ENCODE measurements at regions not wholly inside any gene's neighbourhood (a gene's known extent, or its start where the extent isn't known, plus 50 kb on each side); places are given as distances from the start of the nearest gene placed in this dataset.

DNA sequence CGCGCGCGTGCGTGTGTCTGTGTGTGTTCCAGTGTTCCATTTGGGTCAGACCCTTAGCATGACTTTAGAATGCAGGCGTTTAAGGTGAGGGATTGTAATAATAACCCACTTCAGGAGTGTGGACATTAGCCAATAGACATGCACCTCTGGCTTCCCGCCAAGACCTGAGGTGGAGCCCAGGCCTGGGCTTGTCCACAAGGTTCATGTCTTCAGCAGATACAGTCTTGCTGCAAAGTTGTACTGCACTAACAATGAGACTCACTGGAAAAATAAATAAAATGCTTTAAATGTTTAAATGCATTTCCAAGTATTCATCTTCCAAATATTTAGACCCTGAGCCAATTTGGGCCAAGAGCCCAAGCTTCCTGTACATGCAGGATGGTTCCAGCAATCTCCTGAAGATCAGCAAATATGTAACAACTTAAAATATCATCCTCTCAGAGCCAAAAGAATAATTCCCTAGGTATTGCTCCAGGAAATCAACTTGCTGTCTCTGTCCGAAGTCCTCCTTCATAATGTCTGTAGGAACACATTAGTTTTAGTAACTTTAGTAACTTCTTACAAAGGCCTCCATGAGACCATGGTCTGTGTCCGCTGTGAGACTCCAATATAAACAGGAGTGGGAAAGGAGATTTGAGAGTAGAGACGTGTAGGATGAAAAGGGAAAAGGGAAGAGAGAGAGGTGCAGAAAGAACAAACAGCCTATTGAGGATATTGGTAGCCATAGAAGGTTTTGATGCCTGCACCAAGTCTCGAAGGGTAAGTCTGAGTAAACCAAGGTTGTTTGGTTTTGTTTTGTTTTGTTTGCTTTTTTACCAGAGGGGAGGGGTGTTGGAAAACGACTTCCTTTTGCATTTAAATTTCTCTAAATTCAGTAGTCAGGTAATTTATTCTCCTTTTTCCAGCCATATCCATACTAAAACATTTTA, 98.5 kb upstream of the KLF3 start:
- Histone ChIP-seq H3K4me3 (ENCODE audit: low read length) (no peak overlapping the region), H3K4me1 (ENCODE audit: control insufficient read depth, low read depth, low read length) (no peaks in the 10 kb centered on the region), H3K9me3 (ENCODE audit: control insufficient read depth, low read depth, low read length) (no peaks in the 10 kb centered on the region), H3K36me3 (ENCODE audit: control insufficient read depth, low read depth, low read length) (no peaks in the 10 kb centered on the region), H3K9ac (ENCODE audit: low read length) (no peak overlapping the region), H3K27me3 (ENCODE audit: control insufficient read depth, insufficient read depth, low read length) (no peaks in the 10 kb centered on the region), H3K27ac (ENCODE audit: low read length) (no peak overlapping the region)

DNA sequence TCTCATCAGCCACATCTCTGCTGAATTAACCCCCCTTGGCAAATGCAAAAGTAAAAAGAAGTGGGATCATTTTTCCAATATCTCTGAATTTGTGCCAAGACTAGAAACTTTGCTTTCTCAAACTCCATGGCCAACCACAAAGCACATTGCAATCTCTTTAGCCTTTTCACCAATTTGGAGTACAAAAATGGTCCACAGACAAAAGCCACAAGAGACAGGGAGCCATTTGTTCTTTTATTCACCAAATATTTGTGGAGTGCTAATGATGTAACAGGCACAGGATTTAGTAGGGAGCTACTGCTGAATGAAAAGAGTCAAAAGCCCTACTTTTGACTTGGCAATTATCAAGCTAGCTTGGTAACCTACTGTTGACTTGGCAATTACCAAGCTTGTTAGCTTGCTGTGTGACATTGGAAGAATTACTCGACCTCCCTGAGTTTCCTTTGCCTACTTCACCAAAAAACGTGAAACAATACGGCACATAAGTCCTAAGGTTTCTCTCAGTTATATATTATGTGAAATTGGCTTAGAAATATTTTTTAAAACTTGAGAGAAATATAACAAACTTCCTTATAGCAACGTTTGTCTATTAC, 97.1 kb upstream of the KLF3 start:
- Histone ChIP-seq H3K9me3 (ENCODE audit: control insufficient read depth, low read depth, low read length) (no peaks in the 10 kb centered on the region), H3K4me3 (ENCODE audit: low read length) (no peak overlapping the region), H3K27ac (ENCODE audit: low read length) (no peak overlapping the region), H3K27me3 (ENCODE audit: control insufficient read depth, insufficient read depth, low read length) (no peaks in the 10 kb centered on the region), H3K4me1 (ENCODE audit: control insufficient read depth, low read depth, low read length) (no peaks in the 10 kb centered on the region), H3K9ac (ENCODE audit: low read length) (no peak overlapping the region), H3K36me3 (ENCODE audit: control insufficient read depth, low read depth, low read length) (no peaks in the 10 kb centered on the region)

DNA sequence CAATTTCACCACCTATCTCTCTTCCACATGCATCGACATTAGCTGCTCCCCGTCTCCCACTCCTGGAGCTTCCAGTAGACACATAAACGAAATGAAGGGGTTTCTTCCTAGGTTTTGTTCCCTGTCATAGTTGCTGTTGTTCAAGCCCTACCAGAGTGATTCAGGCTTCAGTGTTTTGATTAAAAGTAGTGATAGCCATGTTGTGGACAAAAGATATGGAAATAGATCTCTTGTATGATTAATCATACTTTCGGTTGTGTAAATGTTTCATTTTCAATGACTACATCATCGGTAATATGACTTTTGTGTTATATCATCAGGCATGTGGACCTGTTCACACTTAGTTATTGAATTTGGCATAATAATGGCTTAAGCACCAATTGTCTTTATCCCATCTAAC, 96.5 kb upstream of the KLF3 start:
- H3K27ac ChIP-seq (ENCODE audit: low read length) = no peak overlapping the region
- no peaks in the 10 kb centered on the region for H3K27me3 ChIP-seq (ENCODE audit: control insufficient read depth, insufficient read depth, low read length)
- H3K4me3 ChIP-seq (ENCODE audit: low read length) = no peak overlapping the region
- no peaks in the 10 kb centered on the region for H3K4me1 ChIP-seq (ENCODE audit: control insufficient read depth, low read depth, low read length)
- H3K36me3 ChIP-seq (ENCODE audit: control insufficient read depth, low read depth, low read length) = no peaks in the 10 kb centered on the region
- H3K9me3 ChIP-seq (ENCODE audit: control insufficient read depth, low read depth, low read length) = no peaks in the 10 kb centered on the region
- H3K9ac ChIP-seq (ENCODE audit: low read length) = no peak overlapping the region

DNA sequence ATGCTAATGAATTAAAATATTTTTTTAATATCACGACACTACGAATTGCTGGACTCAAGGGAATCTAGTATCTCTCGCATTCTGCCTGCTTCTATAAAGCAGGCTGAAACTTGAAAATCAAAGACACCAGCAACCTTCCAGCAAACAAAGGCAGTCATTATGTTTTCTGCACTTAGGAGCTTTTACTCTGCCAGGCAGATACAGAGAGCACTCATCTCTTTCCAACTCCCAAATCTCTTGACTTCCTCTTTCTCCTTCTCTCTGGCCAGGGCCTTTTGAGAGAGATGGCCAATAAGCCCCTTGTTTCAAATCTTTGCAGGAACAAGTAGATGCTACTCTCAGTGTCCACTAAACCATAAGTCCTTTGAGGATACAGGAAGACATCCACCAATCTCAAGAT, 95.2 kb upstream of the KLF3 start:
- no peak overlapping the region for H3K4me3 ChIP-seq (ENCODE audit: low read length)
- no peaks in the 10 kb centered on the region for H3K36me3 ChIP-seq (ENCODE audit: control insufficient read depth, low read depth, low read length)
- no peaks in the 10 kb centered on the region for H3K27me3 ChIP-seq (ENCODE audit: control insufficient read depth, insufficient read depth, low read length)
- no peaks in the 10 kb centered on the region for H3K9me3 ChIP-seq (ENCODE audit: control insufficient read depth, low read depth, low read length)
- no peak overlapping the region for H3K9ac ChIP-seq (ENCODE audit: low read length)
- H3K27ac ChIP-seq (ENCODE audit: low read length) = no peak overlapping the region
- H3K4me1 ChIP-seq (ENCODE audit: control insufficient read depth, low read depth, low read length) = no peaks in the 10 kb centered on the region

DNA sequence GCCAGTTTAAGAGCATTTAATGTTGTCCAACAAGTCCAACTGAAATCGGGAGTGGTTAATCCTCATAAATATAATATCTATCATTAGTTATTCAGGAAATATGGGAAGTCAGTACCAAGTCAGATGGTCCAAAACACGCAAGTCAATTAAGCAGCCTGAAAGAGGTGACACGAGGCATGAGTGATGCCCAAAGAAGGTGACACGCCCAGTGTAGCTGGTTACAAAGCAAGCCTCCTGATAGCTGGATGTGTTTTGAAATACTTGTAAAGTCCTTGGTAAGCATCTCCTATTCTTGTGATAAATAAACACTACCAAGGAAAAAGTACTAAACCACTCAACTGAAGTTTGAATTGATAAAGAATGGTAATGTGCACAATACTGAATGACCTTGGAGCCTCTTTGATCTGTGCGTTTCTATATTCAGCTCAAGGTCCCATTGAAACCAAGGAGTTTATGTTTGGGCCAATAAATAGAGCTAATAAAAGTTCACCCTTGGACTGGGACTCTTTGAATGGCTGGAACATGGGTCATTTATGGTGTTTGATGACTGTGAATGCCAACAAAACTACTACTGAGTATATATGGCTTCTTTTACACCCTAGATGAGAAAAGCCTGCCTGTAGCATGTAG, 93.2 kb upstream of the KLF3 start:
- Histone ChIP-seq H3K4me3 (ENCODE audit: low read length) (no peak overlapping the region), H3K9ac (ENCODE audit: low read length) (no peak overlapping the region), H3K9me3 (ENCODE audit: control insufficient read depth, low read depth, low read length) (no peaks in the 10 kb centered on the region), H3K4me1 (ENCODE audit: control insufficient read depth, low read depth, low read length) (no peaks in the 10 kb centered on the region), H3K36me3 (ENCODE audit: control insufficient read depth, low read depth, low read length) (no peaks in the 10 kb centered on the region), H3K27me3 (ENCODE audit: control insufficient read depth, insufficient read depth, low read length) (no peaks in the 10 kb centered on the region), H3K27ac (ENCODE audit: low read length) (no peak overlapping the region)

DNA sequence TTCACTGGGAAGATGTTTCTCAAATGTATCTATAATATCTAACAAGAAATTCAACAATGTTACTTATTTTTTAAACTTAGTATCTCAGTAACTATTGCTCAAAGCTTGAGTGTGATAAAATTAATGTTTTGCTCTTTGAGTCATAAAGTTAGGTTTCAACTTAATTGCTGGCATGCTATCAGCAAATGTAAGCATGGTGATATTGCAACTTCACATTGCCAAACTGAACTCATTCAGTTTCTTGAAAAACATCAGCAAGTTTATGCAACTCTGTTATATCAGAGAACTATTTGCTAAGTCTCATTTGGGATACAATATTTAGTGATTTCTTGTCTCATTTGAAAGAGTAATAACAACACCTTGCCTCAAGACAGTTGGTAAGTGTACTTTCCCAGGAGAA, 91.2 kb upstream of the KLF3 start:
- Histone ChIP-seq H3K27ac (ENCODE audit: low read length) (no peak overlapping the region), H3K4me1 (ENCODE audit: control insufficient read depth, low read depth, low read length) (no peaks in the 10 kb centered on the region), H3K27me3 (ENCODE audit: control insufficient read depth, insufficient read depth, low read length) (no peaks in the 10 kb centered on the region), H3K9ac (ENCODE audit: low read length) (no peak overlapping the region), H3K4me3 (ENCODE audit: low read length) (no peak overlapping the region), H3K36me3 (ENCODE audit: control insufficient read depth, low read depth, low read length) (no peaks in the 10 kb centered on the region), H3K9me3 (ENCODE audit: control insufficient read depth, low read depth, low read length) (no peaks in the 10 kb centered on the region)

DNA sequence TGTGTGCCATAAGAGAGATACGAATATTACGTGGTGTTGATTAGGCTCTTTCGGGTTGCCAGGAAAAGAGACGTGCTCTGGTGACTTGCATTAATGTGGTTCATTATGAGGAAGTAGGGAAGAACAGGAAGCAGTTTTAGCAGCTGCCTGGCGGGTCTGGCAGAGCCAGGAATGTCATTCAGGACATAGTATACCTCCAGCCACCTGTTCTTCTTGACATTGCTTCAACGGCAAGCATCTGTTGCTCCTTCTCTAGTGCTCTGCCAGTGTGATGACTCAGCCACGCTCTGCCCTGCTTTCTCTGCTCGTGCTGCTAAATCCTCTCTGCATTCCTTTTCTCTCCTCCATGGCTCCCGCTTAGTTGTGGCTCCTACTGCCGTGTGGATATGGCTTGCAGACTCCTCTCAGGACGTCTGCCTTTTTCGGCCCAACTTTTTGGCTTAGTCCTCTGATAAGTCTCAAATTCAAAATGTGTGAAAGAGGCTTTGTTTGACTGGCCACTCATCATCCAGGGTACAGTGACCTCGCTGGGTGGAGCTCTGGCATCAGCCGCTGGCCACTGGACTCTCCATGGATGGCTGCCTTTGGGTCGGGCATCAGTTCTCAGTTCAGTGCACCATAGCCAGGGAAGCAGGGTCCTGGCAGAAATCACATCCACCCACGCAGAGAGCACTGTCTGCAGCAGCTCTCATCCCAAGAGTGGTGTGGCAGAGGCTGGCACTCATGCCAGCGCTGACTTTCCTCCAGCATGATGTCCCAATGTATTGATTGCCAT, 89.3 kb upstream of the KLF3 start:
- no peaks in the 10 kb centered on the region for H3K27me3 ChIP-seq (ENCODE audit: control insufficient read depth, insufficient read depth, low read length)
- H3K4me1 ChIP-seq (ENCODE audit: control insufficient read depth, low read depth, low read length) = no peaks in the 10 kb centered on the region
- no peak overlapping the region for H3K9ac ChIP-seq (ENCODE audit: low read length)
- H3K36me3 ChIP-seq (ENCODE audit: control insufficient read depth, low read depth, low read length) = no peaks in the 10 kb centered on the region
- H3K9me3 ChIP-seq (ENCODE audit: control insufficient read depth, low read depth, low read length) = no peaks in the 10 kb centered on the region
- H3K4me3 ChIP-seq (ENCODE audit: low read length) = no peak overlapping the region
- H3K27ac ChIP-seq (ENCODE audit: low read length) = no peak overlapping the region

DNA sequence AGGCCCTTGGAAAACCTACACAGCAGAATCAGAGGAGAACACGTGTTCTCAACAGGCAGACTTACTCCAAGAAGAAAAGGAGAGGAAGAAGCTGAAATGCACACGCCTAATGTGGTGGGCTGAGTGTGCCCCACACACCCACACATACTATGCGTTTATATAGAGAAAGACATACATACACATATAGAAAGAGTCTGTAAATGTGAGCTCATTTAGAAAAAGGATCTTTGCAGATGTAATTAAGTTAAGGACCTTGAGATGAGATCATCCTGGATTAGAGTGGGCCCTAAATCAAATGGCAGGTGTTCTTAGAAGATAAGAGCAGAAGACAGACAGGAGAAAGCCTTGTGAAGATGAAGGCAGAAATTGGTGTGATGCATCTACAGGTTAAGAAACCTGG, 87.2 kb upstream of the KLF3 start:
- H3K9ac ChIP-seq (ENCODE audit: low read length) = no peak overlapping the region
- H3K27ac ChIP-seq (ENCODE audit: low read length) = no peak overlapping the region
- no peaks in the 10 kb centered on the region for H3K9me3 ChIP-seq (ENCODE audit: control insufficient read depth, low read depth, low read length)
- H3K27me3 ChIP-seq (ENCODE audit: control insufficient read depth, insufficient read depth, low read length) = no peaks in the 10 kb centered on the region
- no peaks in the 10 kb centered on the region for H3K36me3 ChIP-seq (ENCODE audit: control insufficient read depth, low read depth, low read length)
- no peak overlapping the region for H3K4me3 ChIP-seq (ENCODE audit: low read length)
- no peaks in the 10 kb centered on the region for H3K4me1 ChIP-seq (ENCODE audit: control insufficient read depth, low read depth, low read length)

DNA sequence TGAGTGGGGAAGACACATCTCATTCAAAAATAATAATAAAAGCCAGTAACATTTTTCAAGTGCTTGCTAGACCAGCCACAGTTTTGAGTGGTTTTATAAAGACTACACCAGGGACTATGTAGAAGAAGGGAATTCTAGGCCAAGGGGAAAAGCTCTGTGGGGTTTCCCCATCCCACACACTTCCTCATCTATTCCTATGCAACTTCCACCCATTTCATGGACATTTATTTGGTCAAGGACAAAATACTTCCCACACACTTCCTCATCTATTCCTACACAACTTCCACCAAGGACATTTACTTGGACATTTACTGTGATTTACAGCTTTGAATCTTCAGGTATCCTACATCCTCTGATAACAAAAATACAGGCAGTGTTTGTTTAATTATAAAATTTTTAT, 86.5 kb upstream of the KLF3 start:
- no peaks in the 10 kb centered on the region for H3K9me3 ChIP-seq (ENCODE audit: control insufficient read depth, low read depth, low read length)
- no peaks in the 10 kb centered on the region for H3K27me3 ChIP-seq (ENCODE audit: control insufficient read depth, insufficient read depth, low read length)
- H3K4me1 ChIP-seq (ENCODE audit: control insufficient read depth, low read depth, low read length) = no peaks in the 10 kb centered on the region
- no peak overlapping the region for H3K9ac ChIP-seq (ENCODE audit: low read length)
- no peaks in the 10 kb centered on the region for H3K36me3 ChIP-seq (ENCODE audit: control insufficient read depth, low read depth, low read length)
- H3K4me3 ChIP-seq (ENCODE audit: low read length) = no peak overlapping the region
- no peak overlapping the region for H3K27ac ChIP-seq (ENCODE audit: low read length)

DNA sequence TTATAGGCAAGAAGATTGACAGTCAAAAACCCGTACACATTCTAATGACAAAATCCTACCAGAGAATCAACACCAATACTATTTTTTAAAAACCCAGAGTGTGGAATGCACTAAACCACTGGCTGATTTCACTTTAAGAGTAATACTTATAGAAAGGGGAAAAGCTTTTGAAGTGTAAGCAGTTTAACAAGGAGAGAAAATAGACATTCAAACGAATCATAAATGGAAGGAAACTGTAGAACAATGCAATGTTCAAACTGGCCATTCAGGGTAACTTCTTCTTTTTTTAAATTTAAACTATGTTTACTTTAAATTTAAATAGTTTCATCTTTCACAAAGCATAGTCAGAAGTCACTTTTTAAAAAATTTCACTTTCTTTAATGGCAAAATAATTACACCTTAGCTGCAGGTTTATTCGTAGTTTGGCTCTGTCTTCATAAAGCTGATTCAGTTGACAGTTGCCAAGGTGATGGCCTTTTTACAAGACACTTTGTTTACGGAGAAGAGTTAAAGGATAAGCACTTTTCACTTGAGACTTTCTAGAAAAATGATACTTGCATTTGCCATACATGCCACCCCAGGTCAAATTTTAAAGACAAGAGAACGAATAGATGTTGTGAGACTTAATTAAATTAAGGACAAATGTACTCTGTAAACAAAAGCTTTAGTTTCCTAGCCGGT, 82.4 kb upstream of the KLF3 start:
- no peaks in the 10 kb centered on the region for H3K36me3 ChIP-seq (ENCODE audit: control insufficient read depth, low read depth, low read length)
- H3K27me3 ChIP-seq (ENCODE audit: control insufficient read depth, insufficient read depth, low read length) = no peaks in the 10 kb centered on the region
- no peak overlapping the region for H3K4me3 ChIP-seq (ENCODE audit: low read length)
- H3K9me3 ChIP-seq (ENCODE audit: control insufficient read depth, low read depth, low read length) = no peaks in the 10 kb centered on the region
- H3K4me1 ChIP-seq (ENCODE audit: control insufficient read depth, low read depth, low read length) = no peaks in the 10 kb centered on the region
- no peak overlapping the region for H3K9ac ChIP-seq (ENCODE audit: low read length)
- H3K27ac ChIP-seq (ENCODE audit: low read length) = no peak overlapping the region

DNA sequence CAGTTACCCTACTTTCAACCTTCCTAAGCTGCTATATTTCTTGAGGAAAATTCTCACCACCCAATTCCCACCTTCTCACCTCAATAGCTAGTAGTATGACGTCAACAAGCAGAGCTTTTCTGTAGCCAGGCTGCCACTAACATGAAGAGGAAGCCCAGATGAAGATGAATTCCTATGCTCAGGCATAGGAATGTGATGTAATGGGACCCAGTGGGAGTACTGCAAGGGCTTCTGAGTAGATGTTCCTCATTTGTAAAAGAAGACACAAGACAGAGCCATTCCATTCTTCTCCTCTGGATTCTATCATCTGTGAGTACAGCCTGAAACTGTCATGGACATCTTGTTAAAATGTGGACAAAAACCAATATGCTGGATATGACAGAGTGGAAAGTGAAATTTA, 81.6 kb upstream of the KLF3 start:
- Histone ChIP-seq H3K9me3 (ENCODE audit: control insufficient read depth, low read depth, low read length) (no peaks in the 10 kb centered on the region), H3K4me3 (ENCODE audit: low read length) (no peak overlapping the region), H3K27me3 (ENCODE audit: control insufficient read depth, insufficient read depth, low read length) (no peaks in the 10 kb centered on the region), H3K9ac (ENCODE audit: low read length) (no peak overlapping the region), H3K36me3 (ENCODE audit: control insufficient read depth, low read depth, low read length) (no peaks in the 10 kb centered on the region), H3K27ac (ENCODE audit: low read length) (no peak overlapping the region), H3K4me1 (ENCODE audit: control insufficient read depth, low read depth, low read length) (no peaks in the 10 kb centered on the region)

All from iPS-18a (cell line).